Muscle layer of colon (tissue), 2 donors: ENCODE measurements at regions not wholly inside any gene's neighbourhood (a gene's known extent, or its start where the extent isn't known, plus 50 kb on each side); places are given as distances from the start of the nearest gene placed in this dataset.

Source experiments
- H3K27ac ChIP-seq: one replicate; pipeline ENCODE4 v1.7.0; 2013; ENCODE audit warnings: low read depth, mild to moderate bottlenecking, low read length, moderate library complexity
- H3K27me3 ChIP-seq, 2 donors: one replicate each; pipeline ENCODE4 v1.7.0; 2013; ENCODE audit warnings: low read length in 2 of 2, mild to moderate bottlenecking in 2 of 2; ENCODE audit not compliant: insufficient read depth in 2 of 2, control insufficient read depth in 1 of 2
- H3K36me3 ChIP-seq: one replicate; pipeline ENCODE4 v1.7.0; 2013; ENCODE audit warnings: mild to moderate bottlenecking, low read length; ENCODE audit not compliant: insufficient read depth
- H3K4me1 ChIP-seq: one replicate; pipeline ENCODE4 v1.7.0; 2013; ENCODE audit warnings: mild to moderate bottlenecking, low read length; ENCODE audit not compliant: insufficient read depth
- H3K4me3 ChIP-seq, 2 donors: one replicate each; pipeline ENCODE4 v1.7.0; 2013; ENCODE audit warnings: low read length in 2 of 2, low read depth in 1 of 2, mild to moderate bottlenecking in 1 of 2, moderate library complexity in 1 of 2
- H3K9ac ChIP-seq: one replicate; pipeline ENCODE4 v1.7.0; 2013; ENCODE audit warnings: low read length
- H3K9me3 ChIP-seq: one replicate; pipeline ENCODE4 v1.7.0; 2013; ENCODE audit warnings: mild to moderate bottlenecking, low read length
- donor health status: abdominal sarcoma.
- donor health status: Adenocarcinoma of cecum.

GRCh38 chr19:23519031-23519430 is 123.8 kb upstream of the ZNF91 start:
- Histone ChIP-seq H3K4me3 (no peak overlapping the region), H3K9me3 (no peaks in the 10 kb centered on the region), H3K27ac (no peak overlapping the region), H3K36me3 (no peaks in the 10 kb centered on the region), H3K4me1 (no peaks in the 10 kb centered on the region), H3K27me3 (no peaks in the 10 kb centered on the region), H3K9ac (no peak overlapping the region)

GRCh38 chr19:23516266-23516665 is 121.0 kb upstream of the ZNF91 start:
- H3K27ac ChIP-seq, result no peak overlapping the region
- H3K9ac ChIP-seq, result no peak overlapping the region
- no peaks in the 10 kb centered on the region for H3K4me1 ChIP-seq
- no peaks in the 10 kb centered on the region for H3K36me3 ChIP-seq
- H3K4me3 ChIP-seq, result no peak overlapping the region
- H3K27me3 ChIP-seq, result no peaks in the 10 kb centered on the region
- no peaks in the 10 kb centered on the region for H3K9me3 ChIP-seq

GRCh38 chr19:23515551-23515950 is 120.3 kb upstream of the ZNF91 start:
- Histone ChIP-seq H3K4me3 (no peak overlapping the region), H3K36me3 (no peaks in the 10 kb centered on the region), H3K9me3 (no peaks in the 10 kb centered on the region), H3K27me3 (no peaks in the 10 kb centered on the region), H3K27ac (no peak overlapping the region), H3K9ac (no peak overlapping the region), H3K4me1 (no peaks in the 10 kb centered on the region)

- no peaks in the 10 kb centered on the region for H3K9me3 ChIP-seq
Measured at GRCh38 chr19:23512151-23512925, 117.1 kb upstream of the ZNF91 start.

GRCh38 chr19:23509686-23510450 is 114.6 kb upstream of the ZNF91 start:
- no peak overlapping the region for H3K4me3 ChIP-seq
- no peaks in the 10 kb centered on the region for H3K27me3 ChIP-seq
- H3K9ac ChIP-seq, result no peak overlapping the region
- no peaks in the 10 kb centered on the region for H3K4me1 ChIP-seq
- no peak overlapping the region for H3K27ac ChIP-seq
- H3K36me3 ChIP-seq, result no peaks in the 10 kb centered on the region
- H3K9me3 ChIP-seq, result no peaks in the 10 kb centered on the region

More at GRCh38 chr19:23512151-23512925, 117.1 kb upstream of the ZNF91 start:
- no peaks in the 10 kb centered on the region for H3K27me3 ChIP-seq
- H3K4me3 ChIP-seq, result no peak overlapping the region
- no peaks in the 10 kb centered on the region for H3K4me1 ChIP-seq
- H3K27ac ChIP-seq, result no peak overlapping the region
- H3K9ac ChIP-seq, result no peak overlapping the region
- H3K36me3 ChIP-seq, result no peaks in the 10 kb centered on the region

- Histone ChIP-seq H3K27me3 (no peaks in the 10 kb centered on the region), H3K27ac (no peak overlapping the region), H3K4me3 (no peak overlapping the region), H3K4me1 (no peaks in the 10 kb centered on the region), H3K36me3 (no peaks in the 10 kb centered on the region), H3K9me3 (no peaks in the 10 kb centered on the region), H3K9ac (no peak overlapping the region)
Measured at GRCh38 chr19:23507446-23507845, 112.2 kb upstream of the ZNF91 start.

- no peaks in the 10 kb centered on the region for H3K9me3 ChIP-seq
- H3K36me3 ChIP-seq, result no peaks in the 10 kb centered on the region
- H3K27ac ChIP-seq, result no peak overlapping the region
- no peak overlapping the region for H3K9ac ChIP-seq
- no peaks in the 10 kb centered on the region for H3K4me1 ChIP-seq
- no peak overlapping the region for H3K4me3 ChIP-seq
- H3K27me3 ChIP-seq, result no peaks in the 10 kb centered on the region
Measured at GRCh38 chr19:23505738-23506137, 110.5 kb upstream of the ZNF91 start.

GRCh38 chr19:23482829-23483228 is 87.6 kb upstream of the ZNF91 start:
- Histone ChIP-seq H3K9ac (no peak overlapping the region), H3K9me3 (no peaks in the 10 kb centered on the region), H3K4me1 (no peaks in the 10 kb centered on the region), H3K4me3 (no peak overlapping the region), H3K36me3 (no peaks in the 10 kb centered on the region), H3K27ac (no peak overlapping the region), H3K27me3 (no peaks in the 10 kb centered on the region)

GRCh38 chr19:23481043-23481442 is 85.8 kb upstream of the ZNF91 start:
- no peaks in the 10 kb centered on the region for H3K4me1 ChIP-seq
- H3K36me3 ChIP-seq, result no peaks in the 10 kb centered on the region
- H3K27ac ChIP-seq, result no peak overlapping the region
- H3K27me3 ChIP-seq, result no peaks in the 10 kb centered on the region
- no peak overlapping the region for H3K9ac ChIP-seq
- H3K9me3 ChIP-seq, result no peaks in the 10 kb centered on the region
- no peak overlapping the region for H3K4me3 ChIP-seq

GRCh38 chr19:23475477-23475876 is 80.2 kb upstream of the ZNF91 start:
- Histone ChIP-seq H3K27ac (no peak overlapping the region), H3K27me3 (peaks cover 0 to 8% of the 10 kb centered on the region in 2 donors), H3K9me3 (no peaks in the 10 kb centered on the region)

GRCh38 chr19:23474761-23475160 is 79.5 kb upstream of the ZNF91 start:
- Histone ChIP-seq H3K9ac (no peak overlapping the region), H3K4me1 (no peaks in the 10 kb centered on the region), H3K27ac (no peak overlapping the region), H3K4me3 (no peak overlapping the region), H3K9me3 (no peaks in the 10 kb centered on the region), H3K36me3 (no peaks in the 10 kb centered on the region), H3K27me3 (peaks cover 0 to 10% of the 10 kb centered on the region in 2 donors)

More at GRCh38 chr19:23475477-23475876, 80.2 kb upstream of the ZNF91 start:
- Histone ChIP-seq H3K4me1 (no peaks in the 10 kb centered on the region), H3K4me3 (no peak overlapping the region), H3K9ac (no peak overlapping the region), H3K36me3 (no peaks in the 10 kb centered on the region)
